HEK293 (cell line): ENCODE measurements at regions not wholly inside any gene's neighbourhood (a gene's known extent, or its start where the extent isn't known, plus 50 kb on each side); places are given as distances from the start of the nearest gene placed in this dataset.

Experiments
- CTCF ChIP-seq: fragments of 450-650 bp; formaldehyde crosslinking; IDR thresholded peaks from 2 replicates; pipeline ENCODE4 v1.5.1; 2016; ENCODE audit warnings: missing biosample characterization, missing genetic modification characterization
- KLF17 ChIP-seq: fragments of 450-650 bp; formaldehyde crosslinking; IDR thresholded peaks from 2 replicates; pipeline ENCODE4 v1.5.1; 2016; ENCODE audit warnings: missing biosample characterization, missing genetic modification characterization
- RBAK ChIP-seq: fragments of 450-650 bp; formaldehyde crosslinking; IDR thresholded peaks from 2 replicates; pipeline ENCODE4 v1.5.1; 2016; ENCODE audit warnings: missing biosample characterization, missing genetic modification characterization
- ZNF169 ChIP-seq: fragments of 450-650 bp; formaldehyde crosslinking; IDR thresholded peaks from 2 replicates; pipeline ENCODE4 v1.5.1; 2016; ENCODE audit warnings: missing biosample characterization, missing genetic modification characterization
- ZNF266 ChIP-seq: fragments of 450-650 bp; formaldehyde crosslinking; IDR thresholded peaks from 2 replicates; pipeline ENCODE4 v1.5.1; 2016; ENCODE audit warnings: missing biosample characterization, missing genetic modification characterization, low read depth
- ZNF280C ChIP-seq: fragments of 450-650 bp; formaldehyde crosslinking; IDR thresholded peaks from 2 replicates; pipeline ENCODE4 v1.5.1; 2016; ENCODE audit warnings: missing biosample characterization, missing genetic modification characterization
- ZNF423 ChIP-seq: fragments of 450-650 bp; formaldehyde crosslinking; IDR thresholded peaks from 2 replicates; pipeline ENCODE4 v1.5.1; 2016; ENCODE audit warnings: missing biosample characterization, missing genetic modification characterization
- ZNF513 ChIP-seq: fragments of 450-650 bp; IDR thresholded peaks from 2 replicates; pipeline ENCODE4 v1.5.1; 2018; ENCODE audit warnings: missing biosample characterization, missing genetic modification characterization
- ZNF561 ChIP-seq: fragments of 450-650 bp; IDR thresholded peaks from 2 replicates; pipeline ENCODE4 v1.5.1; 2018; ENCODE audit warnings: missing biosample characterization, missing genetic modification characterization, borderline replicate concordance
- ZNF747 ChIP-seq: fragments of 450-650 bp; formaldehyde crosslinking; IDR thresholded peaks from 2 replicates; pipeline ENCODE4 v1.5.1; 2016; ENCODE audit warnings: missing biosample characterization, missing genetic modification characterization
- TF ChIP-seq, protein P1 (sequence below): fragments of 450-650 bp; formaldehyde crosslinking; IDR thresholded peaks from 2 replicates; pipeline ENCODE4 v1.5.1; 2016; ENCODE audit warnings: missing biosample characterization, missing genetic modification characterization
- TF ChIP-seq, protein P2 (sequence below): sonication (generic); formaldehyde crosslinking; IDR thresholded peaks from 2 replicates; pipeline ENCODE4 v1.8.1; 2022; ENCODE audit warnings: mild to moderate bottlenecking, moderate library complexity, missing genetic modification reagents
- TF ChIP-seq, protein P3 (sequence below): fragments of 450-650 bp; formaldehyde crosslinking; IDR thresholded peaks from 2 replicates; pipeline ENCODE4 v1.5.1; 2016; ENCODE audit warnings: missing biosample characterization, missing genetic modification characterization

DNA sequence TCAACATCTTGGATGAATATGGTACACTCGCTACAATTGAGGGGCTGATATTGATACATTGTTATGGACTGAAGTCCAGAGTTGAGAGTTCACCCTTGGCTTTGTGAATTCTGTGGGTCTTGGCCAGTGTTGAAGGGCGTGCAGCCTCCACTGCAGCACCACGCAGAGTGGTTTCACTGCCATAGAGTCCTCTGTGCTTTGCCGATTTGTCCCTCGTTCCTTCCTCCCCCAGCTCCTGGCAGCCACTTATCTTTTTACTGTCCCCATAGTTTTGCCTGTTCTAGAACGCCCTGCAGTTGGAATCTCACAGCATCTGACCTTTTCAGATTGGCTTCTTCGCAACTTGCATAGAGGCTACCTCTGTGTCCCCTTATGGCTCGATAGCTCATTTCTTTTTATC, 57.3 kb upstream of the IRS2 start:
- TF ChIP-seq, protein P1, sequence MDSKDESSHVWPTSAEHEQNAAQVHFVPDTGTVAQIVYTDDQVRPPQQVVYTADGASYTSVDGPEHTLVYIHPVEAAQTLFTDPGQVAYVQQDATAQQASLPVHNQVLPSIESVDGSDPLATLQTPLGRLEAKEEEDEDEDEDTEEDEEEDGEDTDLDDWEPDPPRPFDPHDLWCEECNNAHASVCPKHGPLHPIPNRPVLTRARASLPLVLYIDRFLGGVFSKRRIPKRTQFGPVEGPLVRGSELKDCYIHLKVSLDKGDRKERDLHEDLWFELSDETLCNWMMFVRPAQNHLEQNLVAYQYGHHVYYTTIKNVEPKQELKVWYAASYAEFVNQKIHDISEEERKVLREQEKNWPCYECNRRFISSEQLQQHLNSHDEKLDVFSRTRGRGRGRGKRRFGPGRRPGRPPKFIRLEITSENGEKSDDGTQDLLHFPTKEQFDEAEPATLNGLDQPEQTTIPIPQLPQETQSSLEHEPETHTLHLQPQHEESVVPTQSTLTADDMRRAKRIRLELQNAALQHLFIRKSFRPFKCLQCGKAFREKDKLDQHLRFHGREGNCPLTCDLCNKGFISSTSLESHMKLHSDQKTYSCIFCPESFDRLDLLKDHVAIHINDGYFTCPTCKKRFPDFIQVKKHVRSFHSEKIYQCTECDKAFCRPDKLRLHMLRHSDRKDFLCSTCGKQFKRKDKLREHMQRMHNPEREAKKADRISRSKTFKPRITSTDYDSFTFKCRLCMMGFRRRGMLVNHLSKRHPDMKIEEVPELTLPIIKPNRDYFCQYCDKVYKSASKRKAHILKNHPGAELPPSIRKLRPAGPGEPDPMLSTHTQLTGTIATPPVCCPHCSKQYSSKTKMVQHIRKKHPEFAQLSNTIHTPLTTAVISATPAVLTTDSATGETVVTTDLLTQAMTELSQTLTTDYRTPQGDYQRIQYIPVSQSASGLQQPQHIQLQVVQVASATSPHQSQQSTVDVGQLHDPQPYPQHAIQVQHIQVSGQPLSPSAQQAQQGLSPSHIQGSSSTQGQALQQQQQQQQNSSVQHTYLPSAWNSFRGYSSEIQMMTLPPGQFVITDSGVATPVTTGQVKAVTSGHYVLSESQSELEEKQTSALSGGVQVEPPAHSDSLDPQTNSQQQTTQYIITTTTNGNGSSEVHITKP (tag by site-specific recombination) = no peak
- no peak for TF ChIP-seq ZNF513 (tag by site-specific recombination)
- TF ChIP-seq ZNF423 (tag by site-specific recombination) = no peak
- TF ChIP-seq, protein P2, sequence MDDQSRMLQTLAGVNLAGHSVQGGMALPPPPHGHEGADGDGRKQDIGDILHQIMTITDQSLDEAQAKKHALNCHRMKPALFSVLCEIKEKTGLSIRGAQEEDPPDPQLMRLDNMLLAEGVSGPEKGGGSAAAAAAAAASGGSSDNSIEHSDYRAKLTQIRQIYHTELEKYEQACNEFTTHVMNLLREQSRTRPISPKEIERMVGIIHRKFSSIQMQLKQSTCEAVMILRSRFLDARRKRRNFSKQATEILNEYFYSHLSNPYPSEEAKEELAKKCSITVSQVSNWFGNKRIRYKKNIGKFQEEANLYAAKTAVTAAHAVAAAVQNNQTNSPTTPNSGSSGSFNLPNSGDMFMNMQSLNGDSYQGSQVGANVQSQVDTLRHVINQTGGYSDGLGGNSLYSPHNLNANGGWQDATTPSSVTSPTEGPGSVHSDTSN (CRISPR knock-in tag) = no peak
- no peak for TF ChIP-seq ZNF747 (tag by site-specific recombination)
- no peak for TF ChIP-seq ZNF169 (tag by site-specific recombination)
- TF ChIP-seq ZNF266 (tag by site-specific recombination) = no peak
- TF ChIP-seq, protein P3, sequence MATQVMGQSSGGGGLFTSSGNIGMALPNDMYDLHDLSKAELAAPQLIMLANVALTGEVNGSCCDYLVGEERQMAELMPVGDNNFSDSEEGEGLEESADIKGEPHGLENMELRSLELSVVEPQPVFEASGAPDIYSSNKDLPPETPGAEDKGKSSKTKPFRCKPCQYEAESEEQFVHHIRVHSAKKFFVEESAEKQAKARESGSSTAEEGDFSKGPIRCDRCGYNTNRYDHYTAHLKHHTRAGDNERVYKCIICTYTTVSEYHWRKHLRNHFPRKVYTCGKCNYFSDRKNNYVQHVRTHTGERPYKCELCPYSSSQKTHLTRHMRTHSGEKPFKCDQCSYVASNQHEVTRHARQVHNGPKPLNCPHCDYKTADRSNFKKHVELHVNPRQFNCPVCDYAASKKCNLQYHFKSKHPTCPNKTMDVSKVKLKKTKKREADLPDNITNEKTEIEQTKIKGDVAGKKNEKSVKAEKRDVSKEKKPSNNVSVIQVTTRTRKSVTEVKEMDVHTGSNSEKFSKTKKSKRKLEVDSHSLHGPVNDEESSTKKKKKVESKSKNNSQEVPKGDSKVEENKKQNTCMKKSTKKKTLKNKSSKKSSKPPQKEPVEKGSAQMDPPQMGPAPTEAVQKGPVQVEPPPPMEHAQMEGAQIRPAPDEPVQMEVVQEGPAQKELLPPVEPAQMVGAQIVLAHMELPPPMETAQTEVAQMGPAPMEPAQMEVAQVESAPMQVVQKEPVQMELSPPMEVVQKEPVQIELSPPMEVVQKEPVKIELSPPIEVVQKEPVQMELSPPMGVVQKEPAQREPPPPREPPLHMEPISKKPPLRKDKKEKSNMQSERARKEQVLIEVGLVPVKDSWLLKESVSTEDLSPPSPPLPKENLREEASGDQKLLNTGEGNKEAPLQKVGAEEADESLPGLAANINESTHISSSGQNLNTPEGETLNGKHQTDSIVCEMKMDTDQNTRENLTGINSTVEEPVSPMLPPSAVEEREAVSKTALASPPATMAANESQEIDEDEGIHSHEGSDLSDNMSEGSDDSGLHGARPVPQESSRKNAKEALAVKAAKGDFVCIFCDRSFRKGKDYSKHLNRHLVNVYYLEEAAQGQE (tag by site-specific recombination) = no peak
- no peak for TF ChIP-seq ZNF561 (tag by site-specific recombination)
- no peak for TF ChIP-seq CTCF
- TF ChIP-seq RBAK (tag by site-specific recombination) = no peak
- no peak for TF ChIP-seq KLF17 (tag by site-specific recombination)
- TF ChIP-seq ZNF280C = no peak
